ENCODE measurements at regions not wholly inside any gene's neighbourhood (a gene's known extent, or its start where the extent isn't known, plus 50 kb on each side); places are given as distances from the start of the nearest gene placed in this dataset.

GRCh38 chr4:58679886-58680285 is 1569.7 kb upstream of the IGFBP7 start:
- DNase-seq: no peak

- no peak for DNase-seq
Observed at GRCh38 chr4:58679051-58679450, 1568.9 kb upstream of the IGFBP7 start.

- DNase-seq: no peak
Observed at GRCh38 chr4:58669783-58670182, 1559.6 kb upstream of the IGFBP7 start.

GRCh38 chr4:58665649-58666048 is 1555.5 kb upstream of the IGFBP7 start:
- no peak for DNase-seq

- no peak for DNase-seq
Observed at GRCh38 chr4:58658701-58659100, 1548.5 kb upstream of the IGFBP7 start.

DNA sequence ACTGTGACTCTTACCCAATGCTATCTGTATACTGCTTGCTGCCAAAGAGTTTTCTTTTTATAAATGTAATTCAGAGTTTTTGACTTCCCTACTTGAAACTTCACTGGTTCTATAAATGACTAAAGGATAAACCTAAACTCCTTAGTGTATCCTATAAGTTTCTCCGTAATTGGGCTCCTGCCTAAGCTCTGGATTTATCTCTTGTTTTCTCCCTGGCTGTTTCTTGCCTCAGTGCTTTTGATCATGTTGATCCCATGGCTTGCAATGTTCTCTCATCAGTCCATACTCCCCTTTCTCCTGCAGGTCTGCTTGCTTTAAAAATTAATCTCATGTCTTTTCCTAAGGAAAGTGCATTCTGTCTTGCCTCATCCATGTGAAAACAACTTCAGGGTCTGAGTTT is 1543.1 kb upstream of the IGFBP7 start:
- DNase-seq: no peak

GRCh38 chr4:58649226-58649625 is 1539.0 kb upstream of the IGFBP7 start:
- DNase-seq: no peak

GRCh38 chr4:58646126-58646525 is 1535.9 kb upstream of the IGFBP7 start:
- DNase-seq: no peak

GRCh38 chr4:58644549-58644948 is 1534.4 kb upstream of the IGFBP7 start:
- DNase-seq: no peak

DNA sequence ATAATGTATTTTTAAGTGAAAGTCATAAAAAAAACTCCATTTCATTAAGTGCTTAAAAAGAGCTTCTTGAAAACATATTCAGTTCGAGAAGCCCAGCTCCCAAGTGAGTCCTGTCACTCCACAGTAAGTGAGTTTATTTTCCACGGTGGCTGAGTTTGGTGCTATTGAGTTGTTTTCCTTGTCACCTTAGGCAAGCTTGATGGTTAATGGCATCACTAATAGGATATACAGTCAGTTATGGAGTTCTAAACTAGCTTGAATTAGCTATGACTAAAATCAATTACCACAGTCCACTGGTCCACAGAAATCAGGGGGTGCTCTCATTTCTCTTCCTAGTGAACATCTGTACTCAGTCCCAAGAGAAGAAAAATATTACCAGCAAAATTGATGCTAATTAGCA is 1526.2 kb upstream of the IGFBP7 start:
- no peak for DNase-seq

DNA sequence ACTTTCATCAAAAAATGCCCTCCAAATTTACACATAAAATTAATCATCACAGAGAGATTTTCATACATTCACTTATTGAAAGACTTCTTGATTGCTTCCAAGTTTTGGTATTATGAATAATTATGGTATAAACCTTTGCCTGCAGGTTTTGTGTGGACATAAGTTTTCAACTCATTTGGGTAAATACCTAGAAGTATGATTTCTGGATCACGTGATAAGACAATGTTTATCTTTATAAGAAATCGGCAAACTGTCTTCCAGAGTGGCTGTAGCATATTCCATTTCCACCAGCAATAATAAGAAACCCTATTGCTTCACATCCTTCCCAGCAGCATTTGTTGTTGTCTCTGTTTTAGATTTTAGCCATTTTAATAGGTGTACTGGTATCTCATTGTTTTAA is 1507.0 kb upstream of the IGFBP7 start:
- no peak for DNase-seq

- no peak for DNase-seq
Observed at GRCh38 chr4:58611012-58611411, 1500.8 kb upstream of the IGFBP7 start.

DNA sequence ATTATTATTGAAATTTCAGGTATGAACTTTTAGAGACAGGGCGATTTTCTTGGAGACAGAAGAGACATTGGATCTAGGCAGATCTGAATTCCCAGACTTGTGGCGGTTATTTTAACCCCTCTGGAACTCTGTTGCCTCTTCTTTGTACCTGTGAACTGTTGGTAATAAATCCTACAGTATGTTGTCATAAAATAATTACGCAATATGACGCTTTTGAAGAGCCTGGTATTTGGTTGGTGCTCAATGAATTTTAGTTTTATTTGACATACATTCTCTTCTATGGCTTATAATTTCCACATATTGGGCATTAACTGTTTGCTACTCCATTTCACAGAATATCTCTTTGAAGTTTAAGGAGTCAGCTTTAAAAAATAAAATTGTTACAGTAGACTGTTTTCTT is 1496.1 kb upstream of the IGFBP7 start:
- DNase-seq: no peak

DNA sequence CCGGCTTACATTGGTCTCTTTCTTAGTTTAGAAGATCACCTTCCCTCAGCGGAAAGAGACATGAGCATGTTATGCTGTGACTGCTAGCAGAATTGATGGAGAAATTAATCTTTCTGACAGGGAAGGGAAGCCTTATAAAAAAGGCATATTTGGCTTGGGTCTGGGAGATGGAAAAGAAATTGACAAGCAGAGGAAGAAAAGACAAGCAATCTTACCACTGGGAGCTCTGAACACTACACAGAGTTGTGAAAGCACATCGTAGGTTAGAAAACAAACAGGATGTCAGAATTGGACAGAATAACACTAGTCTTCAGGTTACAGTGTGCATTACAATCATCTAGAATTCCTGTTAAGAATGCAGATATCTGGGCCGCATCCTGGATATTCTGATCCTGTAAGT is 1493.8 kb upstream of the IGFBP7 start:
- no peak for DNase-seq

DNA sequence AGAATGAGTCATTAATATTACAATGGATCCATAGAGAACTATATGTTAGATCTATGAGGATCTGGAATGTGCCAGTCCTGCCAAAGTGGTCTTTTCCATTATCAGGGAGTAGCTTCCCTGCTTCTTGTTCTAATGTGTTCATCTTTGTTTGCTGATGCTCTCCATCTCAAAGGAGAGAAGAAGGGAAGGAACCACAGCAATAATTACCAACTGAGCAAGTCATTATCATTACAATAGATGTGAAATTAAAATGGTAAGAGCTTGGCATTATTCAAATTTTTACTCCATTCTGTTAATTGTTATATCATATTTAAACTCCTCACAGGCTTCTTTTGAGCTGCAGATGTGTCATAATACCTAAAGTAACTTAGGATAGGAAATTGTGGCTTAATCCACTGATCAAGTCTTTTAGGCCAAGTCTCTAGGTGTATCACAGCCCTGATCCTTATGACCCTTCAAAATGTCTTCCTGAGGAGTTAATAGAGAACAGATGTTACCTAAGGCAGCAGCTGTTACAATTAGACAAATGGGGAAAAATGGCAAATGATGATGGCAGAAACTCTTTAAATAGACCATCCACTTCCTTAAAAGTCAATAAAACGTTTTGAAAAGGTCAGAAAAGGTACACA is 1492.7 kb upstream of the IGFBP7 start:
- no peak for DNase-seq

DNA sequence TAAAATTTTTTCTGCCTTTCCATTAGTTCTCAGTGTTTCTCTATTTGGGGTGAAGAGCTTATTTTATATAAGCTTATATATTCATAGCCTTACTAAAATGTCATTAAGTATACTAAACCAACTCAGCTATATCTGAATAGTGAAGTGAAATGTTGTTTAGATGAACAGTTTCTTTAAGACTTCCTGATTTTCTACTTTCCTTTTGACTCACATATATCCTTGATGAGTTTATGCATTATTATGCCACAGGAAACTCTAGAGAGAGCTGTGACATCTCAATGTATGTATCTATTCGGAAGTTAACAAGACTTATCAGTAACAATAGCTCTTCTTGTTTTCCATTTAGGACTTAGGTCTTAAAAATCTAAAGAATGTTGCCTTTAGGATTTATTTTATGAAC is 1491.8 kb upstream of the IGFBP7 start:
- DNase-seq: no peak

GRCh38 chr4:58600290-58600689 is 1490.1 kb upstream of the IGFBP7 start:
- DNase-seq: no peak

- DNase-seq: no peak
Observed at GRCh38 chr4:58590722-58591121, 1480.5 kb upstream of the IGFBP7 start.

GRCh38 chr4:58587856-58588255 is 1477.7 kb upstream of the IGFBP7 start:
- DNase-seq: no peak

- DNase-seq: no peak
Observed at GRCh38 chr4:58566260-58566659, 1456.1 kb upstream of the IGFBP7 start.

DNA sequence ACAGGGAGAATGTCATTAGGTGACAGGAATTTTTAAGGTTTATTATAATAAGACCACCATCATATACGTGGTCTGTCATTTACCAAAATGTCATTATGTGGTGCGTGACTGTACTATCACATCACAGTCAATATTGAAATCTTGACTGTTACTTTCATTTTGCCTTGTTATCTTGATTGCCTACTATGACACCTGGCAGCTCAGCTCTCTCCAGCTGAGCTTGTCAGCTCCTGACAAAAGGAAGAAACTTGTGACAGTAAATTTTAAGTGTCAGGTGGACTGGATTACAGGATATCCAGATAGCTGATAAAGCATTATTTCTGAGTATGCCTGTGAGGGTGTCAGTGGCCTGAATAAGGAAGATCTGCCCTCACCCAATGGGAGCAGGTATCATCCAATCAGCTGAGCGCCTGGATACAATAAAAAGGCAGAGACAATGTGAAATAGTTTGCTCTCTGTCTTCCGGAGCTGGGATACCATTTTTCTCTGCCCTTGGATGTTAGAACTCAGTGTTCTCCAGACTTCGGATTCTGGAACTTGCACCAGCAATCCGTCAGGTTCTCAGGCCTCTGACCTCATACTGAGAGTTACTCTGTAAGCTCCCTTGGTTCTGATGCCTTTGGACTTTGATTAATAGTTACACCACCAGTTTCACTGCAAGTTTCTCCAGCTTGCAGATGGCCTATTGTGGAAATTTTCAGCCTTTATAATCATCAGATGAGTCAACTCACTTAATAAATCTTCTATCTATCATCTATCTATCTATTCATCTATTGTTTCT is 1454.7 kb upstream of the IGFBP7 start:
- DNase-seq: no peak

DNA sequence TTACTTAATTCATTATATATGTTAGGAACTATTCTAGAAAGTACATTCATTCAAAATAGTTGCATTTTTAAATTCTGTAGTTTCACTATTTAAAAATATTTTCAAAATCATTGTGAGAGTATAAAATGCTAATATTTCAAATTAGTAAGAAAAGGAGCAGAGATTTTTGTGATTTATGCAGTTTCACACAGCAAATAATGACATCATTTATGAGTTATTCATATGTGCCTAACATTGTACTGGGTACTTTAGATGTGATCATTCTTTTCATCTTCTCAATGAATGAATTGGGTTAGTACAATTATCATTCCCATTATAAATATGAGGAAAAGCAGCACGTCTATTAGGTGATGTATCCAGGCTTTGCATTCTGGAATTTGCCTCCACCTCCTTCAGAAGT is 1451.0 kb upstream of the IGFBP7 start:
- no peak for DNase-seq

DNA sequence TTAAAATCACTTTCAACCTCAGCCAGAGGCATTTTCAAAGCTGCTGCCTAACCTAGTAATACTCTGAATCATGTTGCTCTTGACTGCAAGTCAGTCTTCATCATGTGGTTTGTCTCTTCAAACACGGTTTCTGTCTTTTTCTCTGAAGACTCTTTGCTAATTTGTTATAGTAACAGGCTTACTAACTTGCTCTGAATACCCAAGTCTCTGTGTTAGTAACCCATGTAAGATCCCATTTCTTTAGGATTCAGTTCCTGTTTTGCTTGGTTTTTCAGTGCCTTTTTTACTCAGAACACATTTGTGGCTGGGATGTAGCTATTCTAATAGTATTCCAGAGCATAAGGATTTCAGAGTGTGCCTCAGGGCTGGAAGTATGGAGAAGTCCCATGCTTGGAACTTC is 1450.6 kb upstream of the IGFBP7 start:
- DNase-seq: no peak

GRCh38 chr4:58553679-58554078 is 1443.5 kb upstream of the IGFBP7 start:
- no peak for DNase-seq

DNA sequence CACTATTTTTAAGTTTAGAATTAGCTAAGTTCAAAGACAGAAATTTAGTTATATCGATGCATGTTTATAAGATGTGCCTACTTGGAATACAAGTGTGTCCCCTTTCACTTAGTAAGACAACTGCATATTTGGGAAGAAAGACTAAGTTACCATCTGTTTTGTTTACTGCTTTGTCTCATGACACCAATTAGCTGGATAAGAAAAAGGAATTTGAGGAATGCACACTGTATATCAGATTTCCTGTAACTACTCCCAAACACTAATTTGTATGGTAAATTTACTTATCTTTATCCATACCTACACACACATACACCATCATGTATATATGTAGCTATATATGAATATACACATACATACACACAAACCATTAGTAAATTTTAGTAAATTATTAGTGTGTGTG is 1442.8 kb upstream of the IGFBP7 start:
- no peak for DNase-seq

All from activated CD4-positive, alpha-beta T cell treated with anti-CD3 and anti-CD28 coated beads, Interleukin-2, amount 50 U/mL, for 1 hour (primary cell).